ENCODE measurements at regions not wholly inside any gene's neighbourhood (a gene's known extent, or its start where the extent isn't known, plus 50 kb on each side); places are given as distances from the start of the nearest gene placed in this dataset.

- no peaks in the 10 kb centered on the region for H3K4me1 ChIP-seq
- no peak for DNase-seq (ENCODE audit: low spot score in 2 of 2)
- intact Hi-C loops (cut with DNase I; ENCODE audit: low total_unique reads): no loop called here
- TF ChIP-seq POLR2A (IDR thresholded peaks at IDR 0.05): no peak
- no peak for TF ChIP-seq POLR2AphosphoS5 (IDR thresholded peaks at IDR 0.05)
- TF ChIP-seq CTCF (IDR thresholded peaks at IDR 0.05): no peak
- no peaks in the 10 kb centered on the region for H3K36me3 ChIP-seq
- no peaks in the 10 kb centered on the region for H3K9me3 ChIP-seq
- no peaks in the 10 kb centered on the region for H3K27me3 ChIP-seq
- no peak overlapping the region for H3K4me3 ChIP-seq
- H3K27ac ChIP-seq: no peak overlapping the region
Observed at GRCh38 chr16:51224317-51224716, 73.2 kb upstream of the SALL1 start.

GRCh38 chr16:51222016-51222415, 70.9 kb upstream of the SALL1 start:
- Histone ChIP-seq H3K4me1 (no peaks in the 10 kb centered on the region), H3K36me3 (no peaks in the 10 kb centered on the region), H3K27me3 (no peaks in the 10 kb centered on the region), H3K27ac (no peak overlapping the region), H3K9me3 (peaks cover 7 to 16% of the 10 kb centered on the region in 2 donors), H3K4me3 (no peak overlapping the region)
- DNase-seq (ENCODE audit: low spot score in 2 of 2): no peak
- intact Hi-C loops (cut with DNase I; ENCODE audit: low total_unique reads): no loop called here
- TF ChIP-seq POLR2A (IDR thresholded peaks at IDR 0.05): no peak
- TF ChIP-seq CTCF (IDR thresholded peaks at IDR 0.05): no peak
- TF ChIP-seq POLR2AphosphoS5 (IDR thresholded peaks at IDR 0.05): no peak

- no peaks in the 10 kb centered on the region for H3K36me3 ChIP-seq
- intact Hi-C loops (cut with DNase I; ENCODE audit: low total_unique reads): no loop called here
- DNase-seq (ENCODE audit: low spot score in 2 of 2): no peak
- no peaks in the 10 kb centered on the region for H3K4me1 ChIP-seq
- H3K9me3 ChIP-seq: no peaks in the 10 kb centered on the region
- H3K4me3 ChIP-seq: no peak overlapping the region
- no peak for TF ChIP-seq POLR2AphosphoS5 (IDR thresholded peaks at IDR 0.05)
- no peak for TF ChIP-seq POLR2A (IDR thresholded peaks at IDR 0.05)
- no peak for TF ChIP-seq CTCF (IDR thresholded peaks at IDR 0.05)
- H3K27ac ChIP-seq: no peak overlapping the region
- no peaks in the 10 kb centered on the region for H3K27me3 ChIP-seq
Observed at GRCh38 chr16:51211148-51211547, 60.1 kb upstream of the SALL1 start.

- no peaks in the 10 kb centered on the region for H3K36me3 ChIP-seq
- H3K4me1 ChIP-seq: no peaks in the 10 kb centered on the region
- no peak for DNase-seq (ENCODE audit: low spot score in 2 of 2)
- no peak overlapping the region for H3K4me3 ChIP-seq
- H3K27me3 ChIP-seq: no peaks in the 10 kb centered on the region
- TF ChIP-seq POLR2AphosphoS5 (IDR thresholded peaks at IDR 0.05) (no peak), POLR2A (IDR thresholded peaks at IDR 0.05) (no peak), CTCF (IDR thresholded peaks at IDR 0.05) (no peak)
- no peak overlapping the region for H3K27ac ChIP-seq
- intact Hi-C loops (cut with DNase I; ENCODE audit: low total_unique reads): no loop called here
- H3K9me3 ChIP-seq: no peaks in the 10 kb centered on the region
Observed at GRCh38 chr16:51210087-51210486, 59.0 kb upstream of the SALL1 start.

- Histone ChIP-seq H3K4me3 (no peak overlapping the region), H3K27me3 (no peaks in the 10 kb centered on the region), H3K9me3 (peaks cover 0 to 16% of the 10 kb centered on the region in 2 donors), H3K4me1 (no peaks in the 10 kb centered on the region), H3K36me3 (no peaks in the 10 kb centered on the region), H3K27ac (no peak overlapping the region)
- intact Hi-C loops (cut with DNase I; ENCODE audit: low total_unique reads): no loop called here
- TF ChIP-seq CTCF (IDR thresholded peaks at IDR 0.05): no peak
- TF ChIP-seq POLR2AphosphoS5 (IDR thresholded peaks at IDR 0.05): no peak
- no peak for TF ChIP-seq POLR2A (IDR thresholded peaks at IDR 0.05)
- no peak for DNase-seq (ENCODE audit: low spot score in 2 of 2)
Observed at GRCh38 chr16:51201604-51202003, 50.5 kb upstream of the SALL1 start.

Data from breast epithelium (tissue), 4 donors.